ENCODE measurements at regions not wholly inside any gene's neighbourhood (a gene's known extent, or its start where the extent isn't known, plus 50 kb on each side); places are given as distances from the start of the nearest gene placed in this dataset.
"Not testable (repeated sequence)": the region's sequence is repeated elsewhere in the genome, so short reads cannot be mapped to it uniquely, and the experiment has no call there.

GRCh38 chr4:123638834-123639233 lies 242.2 kb downstream of the SPRY1 start:
- no peak for DNase-seq (ENCODE audit: low read depth, low spot score)

- DNase-seq (ENCODE audit: low read depth, low spot score) = no peak
Measured at GRCh38 chr4:123640271-123640670, 243.7 kb downstream of the SPRY1 start.

GRCh38 chr4:123640824-123641223 lies 244.2 kb downstream of the SPRY1 start:
- DNase-seq (ENCODE audit: low read depth, low spot score) = no peak

GRCh38 chr4:123643691-123644090 lies 247.1 kb downstream of the SPRY1 start:
- no peak for DNase-seq (ENCODE audit: low read depth, low spot score)

- DNase-seq (ENCODE audit: low read depth, low spot score) = no peak
Measured at GRCh38 chr4:123649250-123649644, 252.7 kb downstream of the SPRY1 start.

GRCh38 chr4:123649645-123650391 lies 253.2 kb downstream of the SPRY1 start:
- peak; percentile 62 for DNase-seq (ENCODE audit: low read depth, low spot score)

- no peak for DNase-seq (ENCODE audit: low read depth, low spot score)
Measured at GRCh38 chr4:123651066-123651465, 254.5 kb downstream of the SPRY1 start.

- no peak for DNase-seq (ENCODE audit: low read depth, low spot score)
Measured at GRCh38 chr4:123651536-123652180, 255.1 kb downstream of the SPRY1 start.

GRCh38 chr4:123652476-123652875 lies 255.9 kb downstream of the SPRY1 start:
- DNase-seq (ENCODE audit: low read depth, low spot score) = no peak

GRCh38 chr4:123653236-123653635 lies 256.6 kb downstream of the SPRY1 start:
- no peak for DNase-seq (ENCODE audit: low read depth, low spot score)

- not testable (repeated sequence) for DNase-seq (ENCODE audit: low read depth, low spot score)
Measured at GRCh38 chr4:123656746-123657294, 260.2 kb downstream of the SPRY1 start.

GRCh38 chr4:123657606-123658005 lies 261.0 kb downstream of the SPRY1 start:
- DNase-seq (ENCODE audit: low read depth, low spot score) = not testable (repeated sequence)

- DNase-seq (ENCODE audit: low read depth, low spot score) = no peak
Measured at GRCh38 chr4:123659262-123659661, 262.7 kb downstream of the SPRY1 start.

GRCh38 chr4:123659730-123660129 lies 263.1 kb downstream of the SPRY1 start:
- no peak for DNase-seq (ENCODE audit: low read depth, low spot score)

- no peak for DNase-seq (ENCODE audit: low read depth, low spot score)
Measured at GRCh38 chr4:123661080-123661737, 264.6 kb downstream of the SPRY1 start.

GRCh38 chr4:123662827-123663226 lies 266.2 kb downstream of the SPRY1 start:
- DNase-seq (ENCODE audit: low read depth, low spot score) = no peak

GRCh38 chr4:123666486-123666885 lies 269.9 kb downstream of the SPRY1 start:
- DNase-seq (ENCODE audit: low read depth, low spot score) = no peak

- DNase-seq (ENCODE audit: low read depth, low spot score) = no peak
Measured at GRCh38 chr4:123667496-123667895, 270.9 kb downstream of the SPRY1 start.

GRCh38 chr4:123667991-123668390 lies 271.4 kb downstream of the SPRY1 start:
- DNase-seq (ENCODE audit: low read depth, low spot score) = no peak

GRCh38 chr4:123671636-123672404 lies 275.2 kb downstream of the SPRY1 start:
- no peak for DNase-seq (ENCODE audit: low read depth, low spot score)

- DNase-seq (ENCODE audit: low read depth, low spot score) = no peak
Measured at GRCh38 chr4:123672987-123673386, 276.4 kb downstream of the SPRY1 start.

GRCh38 chr4:123673971-123674370 lies 277.4 kb downstream of the SPRY1 start:
- no peak for DNase-seq (ENCODE audit: low read depth, low spot score)

Data from smooth muscle cell of the brain vasculature (primary cell).